Kidney (tissue), 13 donors: ENCODE measurements at regions not wholly inside any gene's neighbourhood (a gene's known extent, or its start where the extent isn't known, plus 50 kb on each side); places are given as distances from the start of the nearest gene placed in this dataset.

ENCODE experiments used
- DNase-seq, 5 donors: peaks; one replicate each; pipeline ENCODE4 v3.0.0-alpha.2; 2013 to 2020
- FAIRE-seq: peaks from 2 replicates; lab custom pipeline; 2012; peaks lifted over from hg19 to GRCh38; lab: Jason Lieb, UNC
- H3K27ac ChIP-seq, 2 donors: one replicate each; pipeline ENCODE4 v1.7.0; 2013; ENCODE audit warnings: low read depth in 2 of 2, low read length in 2 of 2, inconsistent platforms in 1 of 2
- H3K27me3 ChIP-seq: one replicate; pipeline ENCODE4 v1.7.1; 2013; ENCODE audit warnings: low read length, inconsistent platforms; ENCODE audit not compliant: control insufficient read depth, insufficient read depth
- H3K36me3 ChIP-seq, 3 donors: one replicate each; pipeline versions ENCODE4 v1.7.0 to v1.7.1; 2013; ENCODE audit warnings: low read length in 3 of 3, control low read depth in 1 of 3, inconsistent platforms in 1 of 3; ENCODE audit not compliant: insufficient read depth in 3 of 3, control insufficient read depth in 2 of 3
- H3K4me1 ChIP-seq, 3 donors: one replicate each; pipeline versions ENCODE4 v1.7.0 to v1.7.1; 2013; ENCODE audit warnings: low read length in 3 of 3, inconsistent platforms in 1 of 3, low read depth in 1 of 3; ENCODE audit not compliant: control insufficient read depth in 2 of 3, insufficient read depth in 2 of 3
- H3K4me3 ChIP-seq, 3 donors: one replicate each; pipeline versions ENCODE4 v1.7.0 to v1.8.1; 2013; ENCODE audit warnings: low read length in 3 of 3, control low read depth in 1 of 3, inconsistent platforms in 1 of 3
- H3K9ac ChIP-seq, 3 donors: one replicate each; pipeline versions ENCODE4 v1.7.0 to v1.7.1; 2013; ENCODE audit warnings: low read length in 3 of 3, control low read depth in 1 of 3, inconsistent platforms in 1 of 3
- H3K9me3 ChIP-seq, 3 donors: one replicate each; pipeline versions ENCODE4 v1.7.0 to v1.7.1; 2013; ENCODE audit warnings: low read length in 3 of 3, control low read depth in 1 of 3, inconsistent platforms in 1 of 3; ENCODE audit not compliant: control insufficient read depth in 2 of 3, insufficient read depth in 1 of 3
- intact Hi-C: fragments of 100-400 bp; cut with DNase I; formaldehyde crosslinking; loops from one replicate; pipeline ENCODE4 v1.11.1; 2022
- TF ChIP-seq, protein P1 (sequence below): IDR thresholded peaks from 3 replicates; pipeline ENCODE4 v1.5.1; 2012; ENCODE audit warnings: mild to moderate bottlenecking, moderate library complexity, borderline replicate concordance; ENCODE audit not compliant: insufficient read depth; ENCODE audit errors: extremely low read depth
- donor health status: control.
- donor health status: control.
- donor health status: control.
- donor health status: control.
- donor health status: control.
- donor health status: DM: yes; HTN: yes; CAD: no.
- donor health status: Normal renal cell carcinoma (clear cell type).

GRCh38 chr14:76919431-76920330 is 93.5 kb downstream of the LRRC74A start:
- H3K4me1 ChIP-seq, result peaks cover 38 to 64% (median 59%) of the 10 kb centered on the region in 3 donors
- TF ChIP-seq, protein P1, sequence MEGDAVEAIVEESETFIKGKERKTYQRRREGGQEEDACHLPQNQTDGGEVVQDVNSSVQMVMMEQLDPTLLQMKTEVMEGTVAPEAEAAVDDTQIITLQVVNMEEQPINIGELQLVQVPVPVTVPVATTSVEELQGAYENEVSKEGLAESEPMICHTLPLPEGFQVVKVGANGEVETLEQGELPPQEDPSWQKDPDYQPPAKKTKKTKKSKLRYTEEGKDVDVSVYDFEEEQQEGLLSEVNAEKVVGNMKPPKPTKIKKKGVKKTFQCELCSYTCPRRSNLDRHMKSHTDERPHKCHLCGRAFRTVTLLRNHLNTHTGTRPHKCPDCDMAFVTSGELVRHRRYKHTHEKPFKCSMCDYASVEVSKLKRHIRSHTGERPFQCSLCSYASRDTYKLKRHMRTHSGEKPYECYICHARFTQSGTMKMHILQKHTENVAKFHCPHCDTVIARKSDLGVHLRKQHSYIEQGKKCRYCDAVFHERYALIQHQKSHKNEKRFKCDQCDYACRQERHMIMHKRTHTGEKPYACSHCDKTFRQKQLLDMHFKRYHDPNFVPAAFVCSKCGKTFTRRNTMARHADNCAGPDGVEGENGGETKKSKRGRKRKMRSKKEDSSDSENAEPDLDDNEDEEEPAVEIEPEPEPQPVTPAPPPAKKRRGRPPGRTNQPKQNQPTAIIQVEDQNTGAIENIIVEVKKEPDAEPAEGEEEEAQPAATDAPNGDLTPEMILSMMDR, result no peak
- FAIRE-seq (no peak), DNase-seq (peak; percentile 83 to 98 (median 95))
- H3K27ac ChIP-seq, result peak overlapping the region; percentile 82 to 88
- intact Hi-C loops, result no loop called here
- H3K4me3 ChIP-seq, result peak overlapping the region in 2 of 3 donors; percentile 5 to 41
- H3K9me3 ChIP-seq, result no peaks in the 10 kb centered on the region
- no peaks in the 10 kb centered on the region for H3K27me3 ChIP-seq
- no peaks in the 10 kb centered on the region for H3K36me3 ChIP-seq
- peak overlapping the region in 2 of 3 donors; percentile 1 to 70 for H3K9ac ChIP-seq
